Inferior parietal cortex (tissue), 1 donor: ENCODE measurements at regions not wholly inside any gene's neighbourhood (a gene's known extent, or its start where the extent isn't known, plus 50 kb on each side); places are given as distances from the start of the nearest gene placed in this dataset.
"Not testable (repeated sequence)": the region's sequence is repeated elsewhere in the genome, so short reads cannot be mapped to it uniquely, and the experiment has no call there.

Source experiments
- DNase-seq: peaks from one replicate; pipeline ENCODE4 v3.0.0-alpha.2; 2016; ENCODE audit errors: extremely low spot score

- DNase-seq, result no peak
Observed at GRCh38 chr1:182003953-182004586, 57.4 kb downstream of the ZNF648 start.

DNA sequence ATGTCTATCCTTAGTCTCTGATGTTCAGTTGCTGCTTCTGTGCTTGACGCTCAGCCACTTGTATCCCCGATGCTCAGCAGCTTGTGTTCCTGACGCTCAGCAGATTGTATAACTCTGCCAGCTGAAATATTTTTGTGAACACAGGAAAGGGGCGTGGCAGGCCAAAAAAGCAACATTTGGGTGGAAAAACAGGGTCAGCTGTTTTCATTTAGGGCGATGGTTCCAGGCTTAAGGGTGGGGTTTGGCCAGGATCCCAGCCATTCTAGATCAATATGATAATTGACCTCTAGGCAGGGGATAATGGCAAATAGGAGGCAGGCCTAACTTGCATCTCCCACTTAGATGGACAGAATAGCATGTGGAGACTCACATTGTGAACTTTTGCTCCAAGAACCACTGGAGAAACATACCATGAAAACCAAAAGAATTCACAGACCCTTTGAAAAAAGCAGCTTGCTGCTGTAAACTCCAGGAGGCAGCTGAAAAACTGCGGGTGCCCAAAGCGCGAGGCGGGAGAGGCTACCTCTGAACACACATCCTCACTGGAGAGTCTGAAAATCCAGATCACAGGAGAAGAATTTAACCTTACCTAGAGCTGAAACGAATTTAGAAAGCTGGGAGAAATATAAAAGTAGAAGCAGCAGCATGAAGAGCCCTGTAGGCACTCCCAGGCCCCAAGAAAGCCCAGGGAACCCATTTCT lies 58.3 kb downstream of the ZNF648 start:
- no peak for DNase-seq

DNA sequence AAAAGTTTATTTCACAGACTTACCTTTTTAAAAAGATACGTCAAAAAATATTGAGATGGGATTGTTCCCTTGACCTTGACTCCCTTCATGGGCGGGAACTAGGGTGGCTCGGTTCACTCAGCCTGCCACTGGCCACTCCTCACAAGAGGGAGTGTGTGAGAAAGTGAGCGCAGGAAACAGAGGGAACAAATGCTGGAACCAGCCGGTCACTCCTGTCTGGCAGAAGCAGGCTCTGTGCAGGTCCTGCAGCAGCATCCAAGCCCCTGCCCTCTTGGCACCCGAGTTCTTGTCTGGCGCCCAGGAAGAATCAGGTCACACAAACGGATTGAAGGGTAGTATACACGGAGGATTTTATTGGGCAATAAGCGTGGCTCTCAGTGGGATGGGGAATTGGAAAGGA lies 58.9 kb downstream of the ZNF648 start:
- DNase-seq, result no peak

DNA sequence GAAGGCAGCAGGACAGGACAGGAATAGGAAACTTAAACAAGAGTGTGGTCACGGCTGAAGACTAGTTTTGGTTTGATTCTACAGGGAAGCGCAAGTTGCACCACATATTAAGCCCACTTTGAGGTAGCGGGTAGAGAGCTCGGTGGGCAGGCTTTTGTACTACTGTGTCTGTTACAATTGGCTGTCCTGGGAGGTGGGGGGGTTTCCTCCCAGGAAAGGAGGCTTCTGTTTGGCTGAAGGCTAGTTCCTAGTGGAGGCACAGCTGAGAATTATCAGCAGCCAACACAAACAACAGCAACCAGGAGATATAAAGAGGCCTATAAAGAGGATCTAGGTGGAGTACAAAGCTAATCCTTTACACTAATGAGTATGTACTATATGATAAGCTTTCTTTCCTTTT lies 62.7 kb downstream of the ZNF648 start:
- no peak for DNase-seq

- DNase-seq, result no peak
Observed at GRCh38 chr1:181992072-181992471, 69.4 kb downstream of the ZNF648 start.

- no peak for DNase-seq
Observed at GRCh38 chr1:181990728-181991127, 70.8 kb downstream of the ZNF648 start.

DNA sequence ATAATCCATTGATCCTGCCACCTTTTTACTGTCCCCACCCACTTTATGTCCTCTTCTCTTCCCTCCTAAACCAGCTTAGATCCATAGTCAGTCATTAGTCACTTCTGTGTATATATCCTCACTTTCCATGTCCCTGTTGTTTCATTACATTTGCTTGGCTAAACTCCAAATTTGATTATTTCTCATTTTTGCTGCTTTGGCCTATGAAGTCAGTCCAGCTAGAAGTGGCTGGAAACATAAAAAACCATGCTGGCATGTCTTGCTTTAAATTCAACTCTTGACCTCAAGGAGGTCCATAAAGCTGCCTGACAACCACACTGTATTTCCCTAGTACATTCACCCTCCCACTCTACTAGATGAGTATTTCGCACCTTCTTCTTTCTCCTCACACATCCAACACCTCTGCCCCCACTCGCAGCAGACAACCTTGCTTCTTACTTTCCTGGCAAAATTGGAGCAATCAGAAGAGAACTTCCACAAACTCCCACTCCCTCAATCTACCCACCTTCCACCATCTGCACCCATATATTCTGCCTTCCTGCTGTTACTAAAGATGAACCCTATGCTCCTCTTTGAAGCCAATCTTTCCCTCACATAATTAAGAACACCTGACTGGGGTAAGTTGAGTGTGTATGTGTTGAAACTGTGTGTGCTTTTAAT lies 72.1 kb downstream of the ZNF648 start:
- peak; percentile 55 for DNase-seq

DNA sequence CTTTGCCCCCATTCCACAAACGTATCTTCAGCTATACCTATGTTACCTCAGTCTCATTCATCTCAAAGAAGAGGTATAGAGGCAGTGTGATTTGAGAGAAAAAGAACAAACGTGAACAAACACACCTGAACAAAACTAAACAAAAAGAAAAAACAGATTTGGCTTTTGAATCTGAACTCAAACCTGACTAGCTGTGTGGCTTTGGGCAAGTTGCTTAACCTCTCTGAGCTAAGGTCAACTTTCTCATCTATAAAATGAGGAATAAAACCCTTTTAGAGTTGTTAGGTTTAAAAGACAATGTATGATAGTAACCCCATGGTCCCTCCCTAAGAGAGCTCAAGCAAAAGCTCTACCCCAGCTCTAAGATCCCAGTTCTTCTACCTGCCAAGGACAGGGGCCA lies 73.5 kb downstream of the ZNF648 start:
- DNase-seq, result no peak

DNA sequence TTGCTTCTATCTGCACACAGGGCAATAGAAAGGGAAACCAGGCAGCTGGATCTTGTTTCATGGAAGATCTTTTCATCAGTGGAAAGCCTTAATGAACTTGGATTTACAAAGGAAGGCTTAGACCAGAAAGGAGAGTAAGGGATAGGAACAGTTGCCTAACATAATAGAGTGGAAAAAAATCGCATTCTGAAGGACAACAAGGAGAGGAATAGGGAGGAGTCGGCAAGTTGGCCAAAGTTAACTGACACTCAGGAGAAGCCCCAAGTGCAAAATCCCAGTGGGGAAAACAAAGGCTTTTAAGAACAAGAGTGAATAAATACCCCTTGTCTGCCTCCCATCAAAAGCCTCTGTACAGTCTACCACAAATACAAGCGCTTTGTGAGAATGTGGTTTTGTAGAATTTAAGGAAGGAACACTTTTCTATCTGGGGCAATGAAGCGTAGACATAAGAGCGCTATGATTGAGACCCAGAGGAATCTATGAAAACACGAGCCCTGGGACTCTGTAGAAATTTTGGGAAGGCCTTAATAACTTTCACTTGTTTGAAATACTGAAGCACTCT lies 74.1 kb downstream of the ZNF648 start:
- no peak for DNase-seq

DNA sequence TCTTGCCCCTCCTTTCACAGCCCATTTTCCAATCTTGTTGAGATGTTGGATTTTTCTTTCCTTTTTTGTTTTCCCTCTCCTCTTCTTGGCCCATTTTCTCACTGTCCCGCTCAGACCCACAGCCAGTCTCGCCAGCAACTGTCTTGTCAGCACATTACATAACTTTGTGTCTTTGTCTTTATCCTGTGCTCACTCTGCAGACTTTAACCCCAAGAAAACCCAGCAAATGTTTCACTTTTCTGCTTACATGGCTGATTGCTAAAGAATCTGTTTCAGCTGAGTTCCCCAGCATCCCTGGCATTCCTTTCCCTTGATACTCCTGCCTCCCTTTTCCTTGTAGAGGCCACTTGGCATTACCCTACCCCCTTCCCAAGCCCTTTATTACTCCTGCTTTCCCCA lies 74.6 kb downstream of the ZNF648 start:
- peak; percentile 57 for DNase-seq

DNA sequence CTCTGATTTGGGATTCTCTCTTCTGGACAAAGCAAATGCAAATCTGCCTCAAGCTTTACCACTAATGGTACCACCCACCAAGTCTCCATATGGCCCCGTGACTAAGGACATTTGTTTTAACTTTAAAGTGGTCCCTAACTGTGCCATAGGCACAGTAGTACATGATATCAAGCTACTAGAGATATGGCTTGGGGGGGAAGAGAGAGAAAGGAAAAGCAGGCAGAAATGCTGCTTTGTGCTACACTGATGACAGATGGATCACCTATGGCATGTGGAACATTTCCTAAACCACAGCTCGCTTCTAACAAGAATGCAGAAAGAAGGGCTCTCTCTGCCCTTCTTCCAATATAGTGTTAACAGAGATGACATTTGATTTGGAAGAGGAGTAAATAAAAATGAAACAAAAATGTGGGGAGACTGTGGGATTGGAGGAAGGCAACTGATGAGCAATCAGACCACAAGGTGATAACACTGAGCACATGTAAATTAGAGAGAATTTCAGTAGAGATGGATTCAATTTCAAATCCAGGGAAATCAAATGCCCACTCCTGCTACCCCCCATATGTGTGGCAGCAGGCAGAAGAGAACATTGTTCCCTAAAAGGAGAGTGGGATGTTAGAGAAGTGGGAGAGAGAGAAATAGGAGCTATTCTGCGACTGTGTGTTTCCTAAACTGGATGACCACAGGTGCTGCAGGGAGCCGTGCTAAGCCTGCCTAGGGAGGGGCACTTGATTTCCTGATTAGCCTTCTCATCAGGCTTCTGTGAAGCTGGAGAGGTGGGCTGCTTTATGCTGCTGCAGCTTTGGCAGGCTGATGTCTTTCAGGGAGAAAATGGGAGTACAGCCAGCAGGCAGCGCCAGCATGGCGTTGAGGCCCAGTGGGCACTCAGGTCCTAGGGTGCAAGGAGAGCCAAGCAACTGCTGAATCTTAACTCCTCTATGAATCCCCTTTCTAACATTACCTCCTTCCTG lies 75.3 kb downstream of the ZNF648 start:
- DNase-seq, result peak; percentile 40

- DNase-seq, result no peak
Observed at GRCh38 chr1:181985281-181985680, 76.2 kb downstream of the ZNF648 start.

DNA sequence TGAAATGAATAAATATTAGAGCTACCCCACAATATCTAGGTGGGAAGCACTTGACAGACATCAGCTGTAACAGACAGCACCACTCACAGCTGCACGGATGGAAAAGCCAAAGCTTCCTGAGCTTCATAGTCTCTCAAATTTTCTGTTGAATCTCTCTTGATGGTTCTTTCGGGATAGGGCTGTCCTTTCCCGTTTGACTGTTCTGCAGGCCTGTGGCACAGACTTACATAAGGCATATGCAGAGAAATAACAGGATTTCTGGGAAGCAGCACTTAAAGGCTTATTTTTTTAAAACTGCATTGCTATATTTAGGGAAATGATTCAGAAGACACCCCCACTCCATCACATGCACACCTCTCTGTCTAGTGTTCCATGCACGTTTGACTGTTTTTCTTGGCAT lies 77.5 kb downstream of the ZNF648 start:
- DNase-seq, result peak; percentile 67

DNA sequence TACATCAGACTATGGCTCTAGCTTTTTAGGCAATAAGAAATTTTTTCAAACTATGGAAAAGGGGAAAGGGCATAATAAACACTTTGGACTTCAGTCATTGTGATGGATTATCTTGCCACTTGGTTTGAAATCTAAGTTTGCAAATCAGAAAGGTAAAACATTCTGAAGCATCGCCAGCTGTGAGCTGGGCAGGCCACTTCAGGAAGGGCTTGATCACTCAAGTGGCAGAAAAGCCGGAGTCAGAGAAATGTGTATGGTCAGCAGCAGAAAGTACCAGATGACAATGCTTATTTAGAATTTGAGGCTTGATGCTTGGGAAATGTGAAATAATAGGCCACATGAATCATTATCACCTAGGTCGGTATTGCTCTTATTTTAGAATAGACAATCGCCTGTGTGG lies 79.7 kb downstream of the ZNF648 start:
- no peak for DNase-seq

DNA sequence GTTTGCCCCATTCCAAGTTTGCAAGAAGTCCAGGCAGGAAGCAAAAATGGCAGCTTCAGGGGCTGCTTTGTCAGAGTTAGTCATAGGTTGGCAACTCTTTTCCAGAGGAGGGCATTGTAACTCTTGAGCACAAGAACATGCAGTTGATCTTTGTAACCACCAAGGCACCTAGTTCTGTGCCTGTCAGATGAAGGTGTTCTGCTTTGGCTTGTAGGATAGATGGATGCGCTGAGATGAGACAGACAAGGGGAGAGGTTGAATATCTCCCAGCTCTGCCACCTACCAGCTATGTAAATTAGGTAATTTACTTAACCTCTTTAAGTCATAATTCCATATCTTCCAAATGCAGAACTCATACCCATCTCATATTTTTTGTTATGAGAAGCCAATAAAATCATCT lies 89.3 kb downstream of the ZNF648 start:
- no peak for DNase-seq

DNA sequence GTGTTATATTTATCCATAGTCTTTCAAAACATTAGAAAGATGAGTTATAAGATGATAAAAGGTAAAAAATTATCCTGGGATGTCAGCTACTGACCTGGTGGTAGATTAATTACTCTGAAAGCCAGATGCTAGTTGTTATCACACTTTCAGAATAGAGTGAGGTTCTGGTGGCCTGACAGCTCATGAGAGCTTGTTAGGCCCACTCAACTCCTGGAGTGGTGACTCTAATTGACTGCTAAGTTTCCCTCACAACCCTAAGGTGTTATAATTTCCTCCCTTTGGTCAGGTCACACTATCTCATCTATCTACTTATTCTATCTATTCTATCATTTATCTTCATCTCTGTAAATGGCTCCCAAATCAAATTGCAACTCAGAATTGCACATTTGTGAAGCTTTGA lies 90.1 kb downstream of the ZNF648 start:
- DNase-seq, result no peak

DNA sequence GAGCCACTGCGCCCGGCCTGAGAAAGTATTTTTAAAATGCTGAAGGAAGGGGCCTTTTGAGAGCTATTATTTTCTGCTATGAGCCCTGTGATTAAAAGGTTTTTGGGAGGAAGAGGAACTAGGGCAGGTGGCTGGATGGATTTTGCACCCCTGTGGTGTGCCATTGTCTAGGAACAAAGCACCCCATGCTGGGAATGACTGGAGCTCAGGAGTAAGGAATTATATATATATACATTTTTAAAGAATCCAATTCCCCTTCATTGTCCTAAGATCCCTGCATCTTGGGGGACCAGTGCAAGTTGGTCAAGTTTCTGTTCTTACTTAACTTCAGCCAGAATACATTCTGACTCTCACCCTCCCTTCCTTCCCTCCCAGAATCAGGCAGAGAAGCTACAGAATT lies 91.6 kb downstream of the ZNF648 start:
- DNase-seq, result no peak

DNA sequence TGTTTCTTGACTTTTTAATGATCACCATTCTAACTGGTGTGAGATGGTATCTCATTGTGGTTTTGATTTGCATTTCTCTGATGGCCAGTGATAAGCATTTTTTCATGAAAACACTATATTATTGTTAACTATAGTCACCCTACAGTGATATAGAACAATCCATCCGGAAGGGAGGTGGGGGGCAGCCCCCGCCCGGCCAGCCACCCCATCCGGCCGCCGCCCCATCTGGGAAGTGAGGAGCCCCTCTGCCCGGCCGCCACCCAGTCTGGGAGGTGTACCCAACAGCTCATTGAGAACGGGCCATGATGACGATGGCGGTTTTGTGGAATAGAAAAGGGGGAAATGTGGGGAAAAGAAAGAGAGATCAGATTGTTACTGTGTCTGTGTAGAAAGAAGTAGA lies 106.8 kb downstream of the ZNF648 start:
- DNase-seq, result not testable (repeated sequence)

- DNase-seq, result not testable (repeated sequence)
Observed at GRCh38 chr1:181954178-181954577, 107.3 kb downstream of the ZNF648 start.

GRCh38 chr1:181953596-181953995 lies 107.9 kb downstream of the ZNF648 start:
- DNase-seq, result no peak

- no peak for DNase-seq
Observed at GRCh38 chr1:181951213-181951612, 110.3 kb downstream of the ZNF648 start.

- no peak for DNase-seq
Observed at GRCh38 chr1:181949500-181949899, 112.0 kb downstream of the ZNF648 start.
